Lower leg skin (tissue), 3 donors: ENCODE measurements at regions not wholly inside any gene's neighbourhood (a gene's known extent, or its start where the extent isn't known, plus 50 kb on each side); places are given as distances from the start of the nearest gene placed in this dataset.

ENCODE experiments used
- POLR2A ChIP-seq, 2 donors: fragments of 450-650 bp; IDR thresholded peaks; one replicate each; pipeline ENCODE4 v1.6.1; 2016 to 2017; ENCODE audit warnings: antibody characterized with exemption in 2 of 2, mild to moderate bottlenecking in 1 of 2, moderate library complexity in 1 of 2
- TF ChIP-seq, protein P1 (sequence below), 3 donors: fragments of 450-650 bp; IDR thresholded peaks; one replicate each; pipeline ENCODE4 v1.5.1; 2016; ENCODE audit warnings: antibody characterized with exemption in 3 of 3, mild to moderate bottlenecking in 3 of 3, moderate library complexity in 2 of 3

DNA sequence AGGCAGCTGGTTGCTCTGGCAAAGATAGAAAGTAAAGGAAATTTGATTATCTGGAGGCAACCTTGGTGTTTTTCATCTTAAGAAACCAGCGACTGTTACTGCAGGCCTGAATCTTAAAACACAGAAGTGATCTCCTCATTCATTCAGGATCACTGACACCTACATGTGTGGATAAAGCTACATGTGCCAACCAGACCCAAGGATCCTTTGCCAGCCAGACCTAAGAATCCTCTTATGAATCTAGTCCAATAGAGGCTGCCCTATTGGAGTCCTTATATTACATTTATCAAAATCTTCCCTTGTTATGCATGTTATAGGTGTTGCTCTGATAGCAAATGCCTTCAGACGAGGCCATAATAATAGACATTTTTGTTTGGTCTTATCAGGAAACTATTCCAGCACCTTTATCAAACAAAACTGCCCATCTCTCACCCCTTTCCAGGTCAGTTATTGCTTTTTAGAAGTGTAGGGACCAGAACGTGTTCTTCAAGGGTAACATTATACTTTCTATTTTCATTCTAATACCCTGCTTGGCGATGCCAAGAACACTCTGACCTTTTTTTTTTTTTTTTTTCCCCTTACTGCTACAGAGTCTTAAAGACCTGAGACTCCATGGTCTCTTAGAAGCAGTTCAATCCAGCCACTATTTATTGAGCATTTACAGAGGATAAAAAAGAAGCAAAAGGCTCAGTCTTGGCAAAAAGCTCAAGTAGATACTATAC, 175.5 kb upstream of the PTBP2 start:
- no peak for TF ChIP-seq POLR2A (IDR thresholded peaks at IDR 0.05)
- TF ChIP-seq, protein P1, sequence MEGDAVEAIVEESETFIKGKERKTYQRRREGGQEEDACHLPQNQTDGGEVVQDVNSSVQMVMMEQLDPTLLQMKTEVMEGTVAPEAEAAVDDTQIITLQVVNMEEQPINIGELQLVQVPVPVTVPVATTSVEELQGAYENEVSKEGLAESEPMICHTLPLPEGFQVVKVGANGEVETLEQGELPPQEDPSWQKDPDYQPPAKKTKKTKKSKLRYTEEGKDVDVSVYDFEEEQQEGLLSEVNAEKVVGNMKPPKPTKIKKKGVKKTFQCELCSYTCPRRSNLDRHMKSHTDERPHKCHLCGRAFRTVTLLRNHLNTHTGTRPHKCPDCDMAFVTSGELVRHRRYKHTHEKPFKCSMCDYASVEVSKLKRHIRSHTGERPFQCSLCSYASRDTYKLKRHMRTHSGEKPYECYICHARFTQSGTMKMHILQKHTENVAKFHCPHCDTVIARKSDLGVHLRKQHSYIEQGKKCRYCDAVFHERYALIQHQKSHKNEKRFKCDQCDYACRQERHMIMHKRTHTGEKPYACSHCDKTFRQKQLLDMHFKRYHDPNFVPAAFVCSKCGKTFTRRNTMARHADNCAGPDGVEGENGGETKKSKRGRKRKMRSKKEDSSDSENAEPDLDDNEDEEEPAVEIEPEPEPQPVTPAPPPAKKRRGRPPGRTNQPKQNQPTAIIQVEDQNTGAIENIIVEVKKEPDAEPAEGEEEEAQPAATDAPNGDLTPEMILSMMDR (IDR thresholded peaks at IDR 0.05), result no peak
